ENCODE measurements at regions not wholly inside any gene's neighbourhood (a gene's known extent, or its start where the extent isn't known, plus 50 kb on each side); places are given as distances from the start of the nearest gene placed in this dataset.

DNA sequence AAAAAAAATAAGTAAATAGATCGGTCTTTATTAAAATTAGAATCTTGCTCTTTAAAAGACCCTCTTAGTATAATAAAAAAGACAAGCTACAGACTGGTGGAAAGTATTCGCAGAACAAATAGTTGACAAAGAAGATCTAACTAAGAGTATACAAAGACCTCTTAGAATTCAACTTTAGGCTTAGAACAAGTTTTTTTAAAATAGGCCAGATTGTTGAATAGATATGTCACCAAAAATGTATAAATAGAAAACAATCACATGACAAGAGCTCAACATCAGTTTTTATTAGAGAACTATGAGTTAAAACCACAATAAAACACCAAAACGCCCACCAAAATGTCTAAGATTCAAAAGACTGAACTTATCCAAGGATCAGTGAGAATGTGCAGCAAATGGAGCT is 632.7 kb upstream of the PTCHD4 start:
- no peaks in the 10 kb centered on the region for H3K4me1 ChIP-seq
- intact Hi-C loops (cut with DNase I) = no loop called here
- H3K9ac ChIP-seq (ENCODE audit: low read depth in 2 of 2, low read length in 2 of 2) = no peak overlapping the region
- no peak overlapping the region for H3K4me3 ChIP-seq
- no peaks in the 10 kb centered on the region for H3K27me3 ChIP-seq
- H3K27ac ChIP-seq = no peak overlapping the region
- H3K36me3 ChIP-seq = no peaks in the 10 kb centered on the region
- TF ChIP-seq, protein P1, sequence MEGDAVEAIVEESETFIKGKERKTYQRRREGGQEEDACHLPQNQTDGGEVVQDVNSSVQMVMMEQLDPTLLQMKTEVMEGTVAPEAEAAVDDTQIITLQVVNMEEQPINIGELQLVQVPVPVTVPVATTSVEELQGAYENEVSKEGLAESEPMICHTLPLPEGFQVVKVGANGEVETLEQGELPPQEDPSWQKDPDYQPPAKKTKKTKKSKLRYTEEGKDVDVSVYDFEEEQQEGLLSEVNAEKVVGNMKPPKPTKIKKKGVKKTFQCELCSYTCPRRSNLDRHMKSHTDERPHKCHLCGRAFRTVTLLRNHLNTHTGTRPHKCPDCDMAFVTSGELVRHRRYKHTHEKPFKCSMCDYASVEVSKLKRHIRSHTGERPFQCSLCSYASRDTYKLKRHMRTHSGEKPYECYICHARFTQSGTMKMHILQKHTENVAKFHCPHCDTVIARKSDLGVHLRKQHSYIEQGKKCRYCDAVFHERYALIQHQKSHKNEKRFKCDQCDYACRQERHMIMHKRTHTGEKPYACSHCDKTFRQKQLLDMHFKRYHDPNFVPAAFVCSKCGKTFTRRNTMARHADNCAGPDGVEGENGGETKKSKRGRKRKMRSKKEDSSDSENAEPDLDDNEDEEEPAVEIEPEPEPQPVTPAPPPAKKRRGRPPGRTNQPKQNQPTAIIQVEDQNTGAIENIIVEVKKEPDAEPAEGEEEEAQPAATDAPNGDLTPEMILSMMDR (IDR thresholded peaks at IDR 0.05) = no peak
- no peak for DNase-seq
- no peaks in the 10 kb centered on the region for H3K9me3 ChIP-seq

DNA sequence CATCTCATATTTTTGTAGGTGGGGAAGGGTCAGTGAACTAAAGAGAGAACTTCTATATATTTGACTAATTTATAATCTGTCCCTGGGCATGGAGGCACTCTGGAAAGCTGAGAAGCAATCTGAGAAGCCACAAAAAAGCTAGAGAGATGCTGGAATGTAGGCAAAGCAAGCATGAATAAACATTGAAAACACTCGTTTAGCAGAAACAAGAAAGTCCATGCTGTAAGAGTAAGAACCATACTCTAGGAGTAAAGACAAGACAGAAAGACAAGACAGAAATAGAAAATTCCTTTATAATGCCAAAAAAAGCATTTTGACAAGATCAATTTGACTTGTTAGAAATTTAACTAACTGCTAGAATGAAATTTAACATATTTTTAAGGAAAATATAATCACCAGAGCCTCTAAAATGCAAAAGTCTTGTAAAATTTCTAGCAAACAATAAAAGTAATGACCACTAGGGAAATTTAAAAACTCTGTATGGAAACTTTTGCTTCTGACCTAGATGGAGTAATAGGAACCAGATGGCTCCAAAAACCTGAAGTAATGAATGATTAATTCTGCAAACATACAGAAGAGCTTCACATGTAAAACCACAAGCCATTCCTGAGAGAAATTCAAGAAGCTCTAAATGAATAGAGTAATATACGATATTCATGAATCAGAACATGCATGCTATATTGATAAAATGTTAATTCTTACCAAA is 625.7 kb upstream of the PTCHD4 start:
- Histone ChIP-seq H3K4me3 (no peak overlapping the region), H3K9ac (ENCODE audit: low read depth in 2 of 2, low read length in 2 of 2) (no peak overlapping the region), H3K36me3 (no peaks in the 10 kb centered on the region), H3K27ac (no peak overlapping the region), H3K4me1 (no peaks in the 10 kb centered on the region), H3K27me3 (no peaks in the 10 kb centered on the region), H3K9me3 (no peaks in the 10 kb centered on the region)
- intact Hi-C loops (cut with DNase I) = no loop called here
- DNase-seq = no peak
- TF ChIP-seq, protein P1 (IDR thresholded peaks at IDR 0.05) = no peak

DNA sequence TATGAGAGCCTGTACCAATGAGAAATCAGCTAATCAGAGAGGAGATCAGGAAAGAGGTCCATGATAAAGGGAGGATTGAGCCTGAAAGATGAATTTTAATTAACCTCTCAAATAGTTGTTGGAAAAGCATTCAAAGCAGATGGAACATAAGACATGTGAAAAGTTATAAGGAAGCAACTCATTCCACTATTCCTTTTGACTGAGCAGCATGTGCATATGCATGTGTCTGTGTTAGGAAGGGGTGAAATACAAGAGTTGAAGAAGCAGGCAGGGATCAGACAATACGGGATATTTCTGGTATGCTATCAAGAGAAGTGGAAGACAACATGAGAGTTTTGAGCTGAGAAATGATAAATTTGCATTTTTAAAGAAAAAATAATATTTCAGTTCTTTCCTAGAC is 624.8 kb upstream of the PTCHD4 start:
- H3K27me3 ChIP-seq = no peaks in the 10 kb centered on the region
- H3K27ac ChIP-seq = no peak overlapping the region
- intact Hi-C loops (cut with DNase I) = no loop called here
- TF ChIP-seq, protein P1 (IDR thresholded peaks at IDR 0.05) = no peak
- no peaks in the 10 kb centered on the region for H3K9me3 ChIP-seq
- no peaks in the 10 kb centered on the region for H3K4me1 ChIP-seq
- no peak overlapping the region for H3K4me3 ChIP-seq
- no peaks in the 10 kb centered on the region for H3K36me3 ChIP-seq
- DNase-seq = no peak
- no peak overlapping the region for H3K9ac ChIP-seq (ENCODE audit: low read depth in 2 of 2, low read length in 2 of 2)

DNA sequence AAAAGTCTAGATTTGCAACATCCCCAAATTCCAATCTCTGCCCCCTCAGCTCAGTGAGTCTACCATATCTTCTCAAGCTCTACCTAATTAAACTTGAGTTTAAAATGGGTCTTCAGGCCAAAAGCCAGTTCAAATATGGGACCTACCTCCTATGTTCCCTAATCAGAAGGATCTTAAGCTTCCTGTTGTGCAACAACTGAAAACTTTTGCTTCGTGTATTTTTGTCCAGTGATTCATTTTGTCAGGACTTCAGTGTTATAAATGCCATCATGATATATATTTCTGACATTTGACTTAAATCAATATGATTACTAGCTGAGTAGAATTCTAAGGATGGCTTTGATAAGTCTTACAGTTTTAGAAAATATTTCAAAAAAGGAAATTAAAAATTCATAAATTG is 622.6 kb upstream of the PTCHD4 start:
- no peaks in the 10 kb centered on the region for H3K27me3 ChIP-seq
- H3K9ac ChIP-seq (ENCODE audit: low read depth in 2 of 2, low read length in 2 of 2) = no peak overlapping the region
- intact Hi-C loops (cut with DNase I) = no loop called here
- H3K27ac ChIP-seq = no peak overlapping the region
- H3K36me3 ChIP-seq = no peaks in the 10 kb centered on the region
- no peak for DNase-seq
- no peak overlapping the region for H3K4me3 ChIP-seq
- TF ChIP-seq, protein P1 (IDR thresholded peaks at IDR 0.05) = no peak
- no peaks in the 10 kb centered on the region for H3K9me3 ChIP-seq
- no peaks in the 10 kb centered on the region for H3K4me1 ChIP-seq

DNA sequence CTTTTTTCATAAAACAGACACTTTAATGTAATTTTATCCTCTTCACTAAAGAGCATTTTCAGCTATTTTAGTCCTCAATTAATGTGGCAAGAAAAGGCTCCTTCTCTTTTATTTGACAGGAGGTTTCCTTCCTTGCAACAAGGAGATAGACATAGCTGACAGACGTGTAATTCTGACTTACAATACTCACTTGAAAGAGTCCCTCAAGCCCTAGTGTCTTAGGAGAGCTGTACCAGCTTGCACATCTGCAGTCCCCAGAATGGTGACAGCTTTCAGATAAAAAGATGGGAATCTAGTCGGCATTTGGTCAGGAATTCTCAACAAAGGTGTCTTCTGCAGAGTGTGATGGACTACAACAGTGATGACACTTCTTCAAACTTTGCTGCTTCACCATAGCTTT is 603.7 kb upstream of the PTCHD4 start:
- no peak overlapping the region for H3K9ac ChIP-seq (ENCODE audit: low read depth in 2 of 2, low read length in 2 of 2)
- TF ChIP-seq, protein P1 (IDR thresholded peaks at IDR 0.05) = no peak
- H3K9me3 ChIP-seq = no peaks in the 10 kb centered on the region
- H3K4me1 ChIP-seq = no peaks in the 10 kb centered on the region
- intact Hi-C loops (cut with DNase I) = no loop called here
- no peaks in the 10 kb centered on the region for H3K27me3 ChIP-seq
- no peak overlapping the region for H3K4me3 ChIP-seq
- no peak overlapping the region for H3K27ac ChIP-seq
- no peaks in the 10 kb centered on the region for H3K36me3 ChIP-seq
- no peak for DNase-seq

All from colonic mucosa (tissue), 4 donors.